HG03175 (cell line): ENCODE measurements at regions not wholly inside any gene's neighbourhood (a gene's known extent, or its start where the extent isn't known, plus 50 kb on each side); places are given as distances from the start of the nearest gene placed in this dataset.

Source experiments
- ATAC-seq: cut with Tn5 transposase; IDR thresholded peaks from one replicate; pipeline ENCODE4 v1.9.1; 2021; ENCODE audit warnings: mild to moderate bottlenecking, moderate library complexity; ENCODE audit not compliant: unreplicated experiment

DNA sequence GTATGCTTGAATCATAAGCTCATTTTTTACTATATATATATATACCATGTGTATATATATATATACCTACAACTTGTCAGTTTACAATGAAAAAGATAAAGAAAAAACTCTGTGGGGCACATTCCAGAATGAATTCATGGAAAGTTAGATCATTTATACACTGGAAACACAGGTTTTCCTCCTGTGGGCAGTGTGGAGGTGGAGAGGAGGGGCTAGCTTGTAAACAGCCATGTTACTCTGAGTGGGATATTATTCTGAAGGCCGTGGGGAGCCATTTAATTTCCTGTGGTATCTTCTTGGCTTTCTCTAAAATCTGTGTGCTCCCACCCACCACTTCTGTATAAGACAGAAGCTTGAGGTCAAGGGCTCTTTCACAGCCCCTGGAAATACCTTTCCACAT is 273.4 kb upstream of the MTNR1B start:
- ATAC-seq: no peak

DNA sequence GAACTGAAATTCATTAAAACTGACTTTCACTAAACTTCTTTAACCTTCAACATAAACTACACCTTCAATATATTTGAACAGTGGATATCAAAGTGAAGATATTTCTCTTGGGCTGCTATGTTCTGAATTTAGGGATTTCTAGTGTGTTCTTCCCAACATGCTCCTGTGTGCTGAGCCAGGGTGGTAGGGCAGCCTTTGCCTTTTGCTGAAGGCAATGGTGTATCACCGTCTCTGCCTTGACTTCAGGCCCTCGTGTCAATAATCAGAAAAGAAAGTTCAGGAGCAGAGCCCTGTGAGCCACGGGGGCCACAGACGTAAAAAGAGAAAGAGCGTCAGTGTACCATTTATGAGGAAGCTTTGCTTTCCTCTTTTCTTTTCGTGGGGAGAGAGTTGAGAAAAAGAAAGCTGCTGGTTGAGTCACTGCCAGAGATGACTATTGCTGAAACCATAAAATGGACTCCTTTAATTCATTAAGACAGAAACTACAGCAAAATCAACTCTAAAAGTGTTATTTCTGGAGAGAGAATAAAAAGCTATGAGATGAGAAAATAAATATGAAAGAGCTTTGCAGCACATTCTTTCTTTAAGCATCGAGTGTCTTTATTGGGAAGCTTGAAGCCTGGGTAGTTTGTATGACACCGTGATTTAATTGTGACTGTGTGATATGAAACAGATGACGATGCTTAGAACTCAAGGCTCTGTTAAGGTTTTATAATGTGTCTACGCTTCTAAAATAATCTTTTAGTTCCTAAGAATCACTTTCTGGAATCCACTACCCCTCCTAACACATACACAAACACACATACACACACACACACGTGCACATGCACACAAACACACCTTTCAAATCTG is 271.8 kb upstream of the MTNR1B start:
- no peak for ATAC-seq

DNA sequence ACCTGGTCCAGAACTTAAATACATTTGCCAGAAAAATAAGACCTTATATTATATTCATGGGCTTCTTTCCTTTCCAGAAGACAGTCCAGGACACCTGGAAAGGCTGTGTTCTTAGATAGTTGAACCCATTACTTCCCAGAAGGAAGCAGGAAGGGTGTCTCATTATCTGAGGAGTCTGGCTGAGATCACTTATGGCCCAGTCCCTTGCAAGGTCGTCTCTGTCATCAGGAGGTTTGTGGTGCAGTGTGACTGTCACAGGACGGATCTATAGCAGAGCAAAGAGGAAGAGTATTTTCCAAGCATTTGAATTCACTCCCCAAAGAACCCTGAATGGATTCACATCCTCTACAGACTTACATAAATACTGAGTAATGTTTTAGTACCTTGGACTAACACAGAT is 270.7 kb upstream of the MTNR1B start:
- no peak for ATAC-seq

DNA sequence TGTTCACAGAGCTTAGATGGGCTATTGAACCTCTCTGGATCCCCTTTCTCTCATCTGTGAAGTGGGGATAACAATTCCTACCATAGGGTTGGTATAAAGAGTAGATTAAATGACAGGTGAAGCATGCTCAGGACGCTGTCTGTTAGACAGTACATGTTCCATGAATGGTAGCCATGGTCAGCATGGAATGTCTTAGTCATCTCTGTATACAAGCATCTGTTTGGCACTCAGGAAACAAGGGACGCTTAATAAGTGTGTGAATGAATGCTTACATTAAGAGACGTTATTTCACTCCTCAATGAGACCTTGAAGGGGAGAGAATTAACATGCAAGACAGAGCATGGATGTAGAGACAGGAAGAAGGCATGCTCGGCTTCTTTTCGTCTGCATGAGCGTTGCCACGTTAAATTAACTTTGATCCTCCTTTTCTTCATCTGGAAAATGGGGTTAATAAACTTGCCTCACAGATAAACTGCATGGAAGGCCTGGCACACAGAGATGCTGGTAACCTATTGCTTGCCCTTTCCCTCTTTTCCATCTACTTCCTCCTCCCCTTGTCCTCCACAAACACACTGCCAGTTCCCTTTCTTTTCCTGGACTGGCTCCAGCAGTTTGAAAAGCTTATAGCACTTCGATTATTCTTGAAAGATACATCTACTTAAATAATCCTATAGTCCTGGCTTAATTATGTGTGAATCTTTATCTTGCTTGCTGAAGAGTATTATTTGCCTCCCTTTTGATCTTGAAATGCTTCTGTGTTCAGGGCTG is 267.2 kb upstream of the MTNR1B start:
- no peak for ATAC-seq

DNA sequence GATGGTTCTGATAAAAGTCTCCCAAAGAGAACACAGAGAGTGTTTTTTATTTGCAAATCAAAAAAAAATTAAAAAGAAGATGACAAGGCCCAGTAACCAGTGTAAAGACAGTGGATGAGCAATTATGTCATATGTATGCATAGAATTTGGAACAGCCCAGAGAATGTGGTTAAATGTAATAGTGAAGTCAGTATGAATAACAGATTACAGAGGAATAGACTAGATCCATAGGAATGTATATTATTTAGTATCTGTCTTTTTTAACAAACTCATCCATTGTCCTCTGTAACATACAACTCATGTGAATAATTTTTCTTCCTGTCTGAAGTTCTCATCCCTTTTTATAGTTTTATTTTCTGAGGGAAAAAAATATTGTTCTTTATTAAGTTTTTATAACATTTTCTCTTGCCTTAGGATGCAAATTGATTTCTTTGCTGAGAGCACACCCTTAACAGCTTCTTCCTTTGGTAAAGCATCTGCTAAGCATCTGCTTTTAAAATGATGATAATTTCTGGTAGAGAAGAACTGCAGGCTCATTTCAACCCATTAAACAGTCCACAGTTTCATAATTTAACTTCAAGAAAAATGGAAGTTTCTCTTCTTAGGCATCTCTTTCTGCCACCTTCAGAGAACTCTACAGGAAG is 266.5 kb upstream of the MTNR1B start:
- ATAC-seq: no peak

DNA sequence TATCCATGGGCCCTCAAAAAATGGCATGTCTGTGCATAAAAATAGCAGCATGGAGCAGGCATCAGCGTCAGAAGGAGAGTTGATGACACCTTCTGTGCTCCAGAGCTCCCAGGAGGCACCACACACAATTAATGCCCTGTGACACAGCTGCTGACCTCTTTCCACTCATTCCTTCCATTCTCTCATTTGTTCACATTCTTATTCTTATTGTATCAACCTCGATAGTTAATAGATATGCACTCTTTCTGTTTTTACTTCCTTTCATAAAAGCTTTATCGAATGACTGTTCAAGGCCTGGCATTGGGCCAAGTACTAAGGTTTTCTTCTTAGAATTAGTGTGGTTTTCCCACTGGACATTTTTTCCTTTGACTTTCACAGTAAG is 266.0 kb upstream of the MTNR1B start:
- no peak for ATAC-seq

DNA sequence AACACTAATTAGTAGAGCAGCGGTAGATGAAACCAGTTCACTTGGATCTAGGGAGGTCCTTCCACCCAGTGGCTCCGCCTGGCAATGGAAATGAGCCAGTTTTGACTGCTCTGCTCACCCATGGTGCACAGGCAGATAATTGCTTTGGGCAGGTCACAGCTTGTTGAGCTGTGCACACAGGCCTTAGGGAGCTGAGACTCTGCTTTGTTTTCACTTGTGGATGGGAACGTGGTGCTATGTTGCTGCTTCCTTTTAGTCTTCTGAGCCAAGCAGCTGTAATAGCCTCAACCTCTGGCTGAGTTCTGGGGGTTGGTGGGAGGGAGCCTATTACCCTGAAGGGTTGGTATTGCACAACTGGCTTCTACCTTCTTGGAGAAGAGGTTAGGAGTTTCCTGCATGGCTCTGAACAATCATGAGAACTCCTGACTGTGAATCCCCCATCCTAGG is 262.3 kb upstream of the MTNR1B start:
- ATAC-seq: no peak

DNA sequence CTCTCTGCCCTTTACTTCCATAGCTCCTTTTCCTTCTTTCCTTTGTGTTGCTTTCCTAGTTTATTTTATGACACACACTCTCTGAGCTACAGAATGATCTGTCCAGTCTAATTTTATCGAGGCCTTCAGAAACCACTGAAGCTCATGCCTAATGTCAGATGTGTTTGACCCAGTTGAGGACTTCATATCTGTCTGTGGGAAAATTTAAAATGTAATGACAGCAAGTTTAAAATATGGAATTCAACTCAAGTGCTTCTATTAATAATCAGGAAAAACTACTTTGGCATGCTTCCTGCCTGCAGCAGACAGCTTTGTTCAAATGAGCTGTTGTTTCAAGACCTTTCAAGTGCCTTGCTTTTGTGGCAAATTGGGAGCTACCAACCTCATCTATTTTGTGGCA is 261.8 kb upstream of the MTNR1B start:
- no peak for ATAC-seq

DNA sequence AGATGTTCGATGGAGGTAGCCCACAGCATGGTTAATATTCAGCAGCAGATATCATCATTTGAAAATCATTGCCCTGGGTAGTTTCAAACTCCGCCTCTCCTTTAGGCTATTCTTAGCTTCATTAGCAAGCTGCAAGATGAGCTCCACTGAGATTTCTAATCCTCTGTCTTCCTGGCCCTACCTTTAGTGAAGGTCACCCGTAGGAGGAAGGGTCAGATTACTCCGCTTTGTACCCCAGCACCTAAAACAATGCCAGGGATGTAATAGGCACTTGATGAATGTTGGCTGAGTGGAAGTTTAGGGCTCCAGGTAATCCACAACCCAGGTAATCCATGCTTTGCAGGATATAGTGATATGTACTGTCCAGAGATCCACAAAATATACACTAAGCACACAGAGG is 260.1 kb upstream of the MTNR1B start:
- ATAC-seq: no peak

DNA sequence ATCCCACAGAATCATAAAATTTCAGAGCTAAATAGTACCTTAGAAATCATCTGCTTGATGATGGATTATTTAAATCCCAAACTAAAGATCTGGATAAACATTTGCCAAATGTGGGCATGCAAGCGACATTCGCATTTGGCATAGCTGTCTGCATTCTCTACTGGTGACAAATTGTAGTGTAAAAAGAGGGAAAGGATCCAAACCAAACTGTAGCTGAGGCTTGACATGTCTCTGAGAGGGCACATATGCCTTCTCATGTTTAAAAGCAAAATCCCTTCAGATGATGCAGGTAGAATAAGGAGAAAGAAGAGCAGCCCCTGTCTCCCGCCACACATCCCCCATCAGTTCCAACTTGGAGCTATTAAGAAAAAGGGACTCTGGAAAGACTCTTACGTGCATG is 257.5 kb upstream of the MTNR1B start:
- ATAC-seq: no peak

DNA sequence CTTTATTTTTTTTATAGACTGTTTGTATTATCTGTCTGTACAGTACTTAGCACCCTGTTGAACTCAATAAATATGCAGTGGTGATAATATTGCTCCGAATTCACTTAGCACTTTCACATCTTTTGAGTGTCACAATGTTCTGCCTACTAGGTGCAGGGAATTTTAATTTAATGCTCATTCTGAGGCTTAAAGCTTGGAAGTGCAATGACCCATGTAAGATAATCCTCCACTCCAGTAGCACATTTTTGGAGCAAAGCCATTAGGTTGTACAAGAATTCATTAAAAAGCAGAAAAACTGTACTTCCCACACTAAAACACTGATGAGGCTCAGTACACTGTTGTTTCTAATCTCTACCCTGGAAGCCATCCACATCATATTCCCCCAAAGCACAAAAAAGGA is 255.3 kb upstream of the MTNR1B start:
- no peak for ATAC-seq

DNA sequence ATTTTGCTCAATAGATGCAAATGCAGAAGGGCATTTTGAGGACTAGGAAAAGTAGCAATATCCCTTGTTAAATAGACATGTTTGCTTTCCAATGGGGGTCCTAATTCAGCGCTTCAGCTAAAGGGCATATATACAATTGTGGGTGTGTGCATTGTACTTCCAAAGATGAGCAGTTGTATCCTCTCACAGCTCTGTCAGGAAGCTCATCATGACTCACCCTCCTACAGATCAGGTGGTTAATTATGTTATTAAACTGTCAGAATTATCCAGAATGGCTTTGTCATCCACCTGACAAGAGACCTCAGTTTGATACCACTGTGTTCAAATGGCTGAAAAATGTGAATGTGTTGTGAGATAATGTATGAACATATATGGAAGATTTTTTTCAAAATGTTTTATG is 252.2 kb upstream of the MTNR1B start:
- ATAC-seq: no peak

DNA sequence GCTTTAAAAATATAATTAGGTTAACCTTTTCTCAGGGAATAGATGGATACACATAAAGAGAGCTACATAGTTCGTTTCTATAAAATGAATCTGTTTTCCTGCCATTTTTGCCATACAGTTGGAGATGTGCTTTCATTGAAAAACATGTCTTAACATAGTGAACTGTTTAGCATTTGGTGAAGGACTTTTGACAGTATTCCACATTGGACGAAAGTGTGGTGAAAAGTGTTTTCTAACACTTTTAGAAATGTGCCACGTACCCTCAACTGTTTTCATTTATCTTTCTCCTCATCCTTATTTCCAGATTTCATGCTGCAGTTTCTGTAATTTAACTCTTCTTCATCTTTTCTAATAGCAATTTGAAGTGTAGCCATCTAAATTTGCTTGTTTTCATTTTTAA is 249.1 kb upstream of the MTNR1B start:
- ATAC-seq: no peak

DNA sequence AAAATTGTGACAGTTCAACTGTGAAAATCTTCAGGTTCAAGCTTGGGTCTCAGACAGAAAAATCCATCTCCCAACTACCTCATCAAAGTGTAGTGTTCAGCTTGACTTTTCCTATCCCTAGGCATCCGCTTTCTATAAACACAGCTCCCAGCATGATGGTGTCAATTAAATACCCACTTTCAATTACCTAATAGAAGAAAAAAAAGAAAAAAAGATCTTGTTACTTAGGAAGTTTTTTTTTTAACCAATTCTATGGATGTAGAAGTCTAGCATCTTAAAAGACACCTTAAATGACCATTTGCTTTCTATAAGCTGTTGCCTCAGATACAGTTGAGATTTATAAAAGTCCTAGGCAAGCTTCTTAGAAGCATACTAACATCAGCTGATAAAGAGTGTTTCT is 244.1 kb upstream of the MTNR1B start:
- ATAC-seq: no peak

DNA sequence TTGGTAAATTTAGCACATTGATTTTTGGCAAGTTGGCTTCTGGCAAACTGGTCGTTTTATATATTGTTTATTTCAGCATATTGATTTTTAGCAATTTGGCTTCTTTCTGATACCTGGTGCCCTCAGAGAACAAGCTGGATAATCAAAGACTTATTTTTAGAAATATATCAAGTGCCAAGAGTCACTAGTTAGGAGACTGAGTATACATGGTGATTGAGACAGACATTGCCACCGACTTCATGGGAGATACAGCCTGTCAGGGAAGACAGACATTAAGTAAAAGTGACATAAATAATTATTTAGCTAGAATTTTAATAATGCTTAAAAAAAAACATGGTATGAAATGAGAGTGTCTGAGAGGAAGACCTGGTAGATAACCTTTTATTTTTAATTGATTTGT is 242.3 kb upstream of the MTNR1B start:
- no peak for ATAC-seq

DNA sequence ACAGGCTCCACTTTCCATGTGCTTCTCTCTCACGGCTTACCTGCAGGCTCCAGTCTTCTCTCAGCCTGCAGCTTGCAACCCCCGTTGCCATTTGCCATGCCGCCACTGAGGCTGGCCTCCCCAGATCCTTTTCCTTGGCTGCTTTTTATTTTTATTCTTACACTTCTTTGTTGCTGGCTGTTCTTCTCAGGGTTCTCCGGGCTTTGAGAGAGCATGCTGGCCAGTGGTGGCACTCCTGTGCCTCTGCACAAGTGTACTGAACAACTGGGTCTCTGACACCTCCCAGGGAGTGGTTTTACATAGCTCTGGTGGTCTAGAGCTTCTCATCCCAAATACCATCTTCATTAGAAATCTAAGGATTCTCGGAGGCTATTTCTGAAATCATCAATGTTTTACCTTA is 241.7 kb upstream of the MTNR1B start:
- no peak for ATAC-seq

DNA sequence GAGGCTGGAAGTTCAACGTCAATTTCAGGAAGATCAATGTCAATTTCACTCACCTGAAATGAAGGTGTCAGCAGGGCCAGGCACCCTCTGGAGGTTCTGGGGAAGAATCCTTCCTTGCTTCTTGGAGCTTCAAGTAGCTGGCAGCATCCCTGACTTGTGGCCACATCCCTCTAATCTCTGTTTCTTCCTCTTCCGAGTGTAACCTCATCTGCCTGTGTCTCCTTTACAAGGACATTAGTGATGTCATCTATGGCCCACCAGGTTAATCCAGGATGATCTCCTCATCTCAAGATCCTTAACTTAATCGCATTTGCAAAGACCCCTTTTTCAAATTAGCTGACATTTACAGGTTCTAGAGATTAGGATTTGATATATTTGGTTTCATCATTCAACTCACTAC is 240.8 kb upstream of the MTNR1B start:
- ATAC-seq: no peak

DNA sequence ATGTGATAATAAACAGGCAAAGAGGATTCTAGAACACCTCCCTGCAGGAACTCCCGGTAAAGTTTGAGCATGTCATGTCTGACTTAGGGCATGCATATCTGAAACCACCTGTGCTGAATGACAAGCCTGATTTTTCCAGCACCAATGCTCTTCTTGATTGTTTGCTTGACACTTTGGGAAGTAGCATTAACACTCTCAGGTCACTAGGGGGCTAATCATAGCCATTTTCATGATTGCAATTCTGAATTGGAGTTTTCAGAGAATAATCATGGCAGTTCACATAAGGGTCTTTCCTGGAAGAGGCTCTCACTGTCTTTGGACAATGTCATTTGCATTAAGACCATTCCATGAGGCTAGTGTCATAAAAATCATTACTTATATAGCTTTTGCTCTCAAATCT is 234.4 kb upstream of the MTNR1B start:
- ATAC-seq: no peak

DNA sequence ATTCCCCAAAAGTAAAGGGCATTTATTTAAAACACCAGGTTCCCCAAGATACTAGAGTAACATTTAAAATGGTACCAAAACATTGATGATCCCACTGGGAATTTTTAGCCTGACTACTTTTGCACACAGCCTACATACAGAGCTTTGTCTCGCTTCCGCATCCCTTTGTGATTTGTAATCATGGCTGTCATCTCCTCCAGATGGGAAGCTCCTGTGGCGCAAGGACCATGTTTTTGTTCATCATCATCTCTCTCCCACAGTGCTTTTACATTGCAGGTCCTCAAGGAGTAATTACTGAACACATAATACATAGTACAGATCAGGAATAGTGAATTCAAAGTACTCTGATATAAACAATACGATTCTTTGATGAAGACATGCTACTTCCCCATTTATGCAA is 231.2 kb upstream of the MTNR1B start:
- ATAC-seq: no peak

DNA sequence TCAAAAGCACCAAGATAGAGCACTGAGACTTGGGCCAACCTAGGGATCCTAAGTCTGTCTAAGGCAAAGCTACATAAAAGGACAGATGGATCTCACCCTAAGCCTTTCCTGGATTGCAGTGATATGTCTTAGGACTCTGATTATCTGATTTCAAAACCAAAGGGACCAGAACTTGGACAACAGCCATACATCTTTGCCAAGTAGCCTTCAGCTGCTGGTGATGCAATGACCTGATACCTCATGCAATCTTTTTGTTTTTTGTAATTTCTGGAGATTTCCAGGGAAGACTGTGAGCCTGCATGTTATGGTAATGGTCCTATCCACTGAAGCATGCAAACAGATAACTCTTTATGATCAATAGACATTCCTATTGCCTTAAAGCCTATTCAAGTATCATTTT is 230.4 kb upstream of the MTNR1B start:
- no peak for ATAC-seq

DNA sequence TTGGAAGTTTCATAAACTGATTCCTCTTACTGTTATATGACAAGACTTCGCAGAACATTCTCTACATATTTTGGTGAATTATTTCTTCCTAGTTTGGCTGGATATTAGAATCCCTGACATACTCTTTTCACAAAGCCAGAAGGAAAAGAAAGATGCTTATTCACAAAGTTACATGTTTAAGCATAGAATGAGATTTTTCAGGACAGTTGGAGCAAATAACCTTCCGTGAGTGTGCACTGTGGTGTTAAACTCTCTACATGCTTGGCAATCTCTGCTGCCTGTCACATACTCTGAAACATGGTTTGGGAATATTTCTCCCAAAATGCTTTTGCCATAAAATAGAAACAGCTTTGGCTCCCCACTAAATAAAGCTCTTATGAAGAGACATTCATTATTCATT is 230.0 kb upstream of the MTNR1B start:
- no peak for ATAC-seq

DNA sequence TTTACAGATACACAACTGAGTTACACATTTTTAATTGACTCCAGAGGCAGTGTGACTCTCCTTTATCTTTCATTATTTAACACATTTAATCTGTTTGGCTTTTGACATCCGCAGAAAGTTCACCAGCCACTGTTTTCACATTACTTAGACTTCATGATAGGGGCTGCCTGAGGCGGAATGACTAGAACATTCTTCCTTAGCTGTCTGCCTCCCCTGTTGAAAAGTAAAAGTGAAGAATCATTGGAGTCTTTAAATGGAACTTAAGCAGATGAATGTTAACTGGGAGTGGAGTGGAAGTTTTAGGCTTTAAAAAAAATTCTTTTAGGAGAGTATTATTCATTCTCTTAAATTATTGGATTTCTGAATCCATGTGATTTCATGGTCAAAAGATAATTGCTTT is 229.2 kb upstream of the MTNR1B start:
- no peak for ATAC-seq
